C4-2B (cell line): ENCODE measurements at regions not wholly inside any gene's neighbourhood (a gene's known extent, or its start where the extent isn't known, plus 50 kb on each side); places are given as distances from the start of the nearest gene placed in this dataset.
"Not testable (repeated sequence)": the region's sequence is repeated elsewhere in the genome, so short reads cannot be mapped to it uniquely, and the experiment has no call there.

ENCODE experiments used
- H3K27ac ChIP-seq: fragments of 450-650 bp; 2 replicates; pipeline ENCODE4 v1.5.1; 2017
- TF ChIP-seq, protein P1 (sequence below): fragments of 450-650 bp; conservative IDR thresholded peaks from 2 replicates; pipeline ENCODE4 v1.5.1; 2017; ENCODE audit warnings: mild to moderate bottlenecking

- not testable (repeated sequence) for H3K27ac ChIP-seq
These were observed 54.7 kb downstream of the PROP1 start for GRCh38 chr5:177941386-177941785.

- peak overlapping the region; percentile 27; the same call in 1 of the 2 replicates for H3K27ac ChIP-seq
These were observed 56.5 kb downstream of the PROP1 start for GRCh38 chr5:177939246-177940171.

- H3K27ac ChIP-seq, result peak overlapping the region; percentile 27; the same call in 1 of the 2 replicates
These were observed 57.3 kb downstream of the PROP1 start for GRCh38 chr5:177938767-177939166.

GRCh38 chr5:177934233-177934632 is 61.8 kb downstream of the PROP1 start:
- TF ChIP-seq, protein P1, sequence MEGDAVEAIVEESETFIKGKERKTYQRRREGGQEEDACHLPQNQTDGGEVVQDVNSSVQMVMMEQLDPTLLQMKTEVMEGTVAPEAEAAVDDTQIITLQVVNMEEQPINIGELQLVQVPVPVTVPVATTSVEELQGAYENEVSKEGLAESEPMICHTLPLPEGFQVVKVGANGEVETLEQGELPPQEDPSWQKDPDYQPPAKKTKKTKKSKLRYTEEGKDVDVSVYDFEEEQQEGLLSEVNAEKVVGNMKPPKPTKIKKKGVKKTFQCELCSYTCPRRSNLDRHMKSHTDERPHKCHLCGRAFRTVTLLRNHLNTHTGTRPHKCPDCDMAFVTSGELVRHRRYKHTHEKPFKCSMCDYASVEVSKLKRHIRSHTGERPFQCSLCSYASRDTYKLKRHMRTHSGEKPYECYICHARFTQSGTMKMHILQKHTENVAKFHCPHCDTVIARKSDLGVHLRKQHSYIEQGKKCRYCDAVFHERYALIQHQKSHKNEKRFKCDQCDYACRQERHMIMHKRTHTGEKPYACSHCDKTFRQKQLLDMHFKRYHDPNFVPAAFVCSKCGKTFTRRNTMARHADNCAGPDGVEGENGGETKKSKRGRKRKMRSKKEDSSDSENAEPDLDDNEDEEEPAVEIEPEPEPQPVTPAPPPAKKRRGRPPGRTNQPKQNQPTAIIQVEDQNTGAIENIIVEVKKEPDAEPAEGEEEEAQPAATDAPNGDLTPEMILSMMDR, result peak; percentile 29
- H3K27ac ChIP-seq, result not testable (repeated sequence)

- not testable (repeated sequence) for H3K27ac ChIP-seq
These were observed 65.6 kb downstream of the PROP1 start for GRCh38 chr5:177930269-177931022.

DNA sequence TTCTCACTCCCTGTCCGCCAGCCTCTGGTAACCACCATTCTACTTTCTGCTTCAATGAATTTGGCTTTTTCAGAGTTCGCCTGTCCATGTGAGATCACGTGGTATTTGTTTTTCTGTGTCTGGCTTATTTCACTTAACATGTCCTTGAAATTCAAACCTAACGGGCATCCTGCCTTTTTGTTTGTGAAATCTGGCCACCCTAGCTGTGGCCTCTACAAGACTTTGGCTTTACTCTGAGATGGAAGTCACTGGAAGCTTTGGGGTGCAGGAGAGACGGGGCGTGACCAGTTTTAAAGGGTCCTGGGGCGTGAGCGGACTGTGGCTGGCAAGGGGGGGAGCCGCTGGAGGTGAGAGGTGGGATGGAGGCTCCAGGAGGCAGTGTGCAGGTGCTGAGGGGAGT is 66.4 kb downstream of the PROP1 start:
- not testable (repeated sequence) for H3K27ac ChIP-seq

DNA sequence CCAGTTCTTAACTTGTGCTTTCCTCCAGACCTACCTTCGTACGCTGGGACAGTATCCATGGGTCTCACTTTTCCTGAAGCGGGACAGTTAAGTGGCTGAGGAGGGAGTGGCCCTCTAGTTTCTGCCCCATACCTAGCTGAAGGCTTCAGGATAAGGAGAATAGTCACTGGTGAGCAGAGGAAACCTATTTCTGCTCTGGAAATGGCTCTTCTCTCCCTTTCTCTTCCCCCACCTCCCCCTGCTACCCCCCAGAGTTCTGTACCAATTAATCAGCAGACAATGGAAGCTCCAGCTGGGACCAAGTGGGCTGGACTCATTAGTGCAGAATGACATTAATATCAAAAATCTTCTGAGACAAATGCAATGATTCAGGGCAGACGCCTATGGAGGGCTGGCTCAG is 68.5 kb downstream of the PROP1 start:
- not testable (repeated sequence) for H3K27ac ChIP-seq

- H3K27ac ChIP-seq, result not testable (repeated sequence)
These were observed 71.5 kb downstream of the PROP1 start for GRCh38 chr5:177924577-177924976.

- H3K27ac ChIP-seq, result not testable (repeated sequence)
These were observed 72.2 kb downstream of the PROP1 start for GRCh38 chr5:177923837-177924236.

GRCh38 chr5:177923189-177923588 is 72.9 kb downstream of the PROP1 start:
- not testable (repeated sequence) for H3K27ac ChIP-seq

DNA sequence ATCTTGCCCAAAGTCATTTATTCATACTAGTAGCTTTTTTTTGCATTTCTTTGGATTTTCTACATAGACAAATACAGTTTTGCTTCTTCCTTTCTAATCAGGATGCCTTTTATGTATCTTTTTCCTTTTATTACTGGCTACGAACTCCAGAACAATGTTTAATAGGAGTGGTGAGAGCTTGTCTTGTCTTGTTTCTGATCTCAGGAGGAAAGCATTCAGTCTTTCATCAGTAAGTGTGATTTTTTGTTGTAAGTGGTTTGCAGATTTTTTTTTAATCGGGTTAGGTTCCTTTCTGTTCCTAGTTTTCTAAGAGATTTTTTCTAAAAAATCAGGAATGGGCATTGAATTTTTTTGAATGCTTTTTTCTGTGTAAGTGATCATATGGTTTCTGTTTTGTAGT is 86.8 kb downstream of the PROP1 start:
- not testable (repeated sequence) for H3K27ac ChIP-seq

DNA sequence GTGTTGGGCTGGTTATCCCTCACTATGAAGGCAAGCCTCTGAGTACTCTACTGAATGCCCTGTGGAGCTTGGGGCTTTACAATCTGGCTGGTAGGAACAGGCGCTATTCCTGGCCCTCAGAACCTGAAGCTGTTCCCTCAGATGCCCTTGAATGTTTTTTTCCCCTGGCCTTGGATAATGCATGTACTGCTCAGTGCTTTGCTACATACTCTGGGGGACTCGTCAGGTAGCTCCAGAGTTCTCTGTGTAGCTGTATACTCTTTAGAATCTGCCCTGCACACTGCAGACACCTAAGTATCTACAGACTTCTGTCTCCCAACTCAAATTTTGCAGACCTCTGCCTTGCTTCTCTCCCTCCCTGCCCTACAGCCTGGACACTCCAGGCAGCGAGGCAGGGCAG is 93.2 kb downstream of the PROP1 start:
- H3K27ac ChIP-seq, result not testable (repeated sequence)

GRCh38 chr5:177900066-177900465 is 96.0 kb downstream of the PROP1 start:
- H3K27ac ChIP-seq, result not testable (repeated sequence)

GRCh38 chr5:177894681-177895453 is 101.2 kb downstream of the PROP1 start:
- H3K27ac ChIP-seq, result not testable (repeated sequence)

DNA sequence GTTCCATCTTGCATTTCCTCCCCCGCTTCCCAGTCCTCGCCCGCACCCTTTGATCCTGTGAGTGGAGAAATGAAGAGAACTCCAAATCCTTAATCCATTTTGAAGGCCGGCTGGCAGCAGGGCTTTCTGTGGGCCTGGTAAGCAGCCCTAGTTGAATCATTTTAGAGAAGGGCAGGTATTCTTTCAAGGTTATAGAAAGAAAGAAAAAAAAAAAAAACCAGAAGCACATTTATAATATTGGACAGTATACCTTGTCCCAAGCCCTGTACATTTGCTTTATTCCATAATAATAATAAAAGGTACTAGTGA is 103.7 kb downstream of the PROP1 start:
- not testable (repeated sequence) for H3K27ac ChIP-seq
